GM19025 (cell line): ENCODE measurements at regions not wholly inside any gene's neighbourhood (a gene's known extent, or its start where the extent isn't known, plus 50 kb on each side); places are given as distances from the start of the nearest gene placed in this dataset.
"Not testable (repeated sequence)": the region's sequence is repeated elsewhere in the genome, so short reads cannot be mapped to it uniquely, and the experiment has no call there.

Experiments
- ATAC-seq: cut with Tn5 transposase; IDR thresholded peaks from one replicate; pipeline ENCODE4 v1.9.1; 2021; ENCODE audit warnings: mild to moderate bottlenecking, low read depth, moderate library complexity; ENCODE audit not compliant: unreplicated experiment

GRCh38 chr5:112034421-112034979 is 277.5 kb upstream of the NREP start:
- no peak for ATAC-seq

GRCh38 chr5:112026879-112027278 is 269.9 kb upstream of the NREP start:
- ATAC-seq = not testable (repeated sequence)

- ATAC-seq = peak; percentile 76
These were observed 268.8 kb upstream of the NREP start for GRCh38 chr5:112025757-112026156.

GRCh38 chr5:112024769-112025168 is 267.8 kb upstream of the NREP start:
- ATAC-seq = no peak

GRCh38 chr5:112024221-112024620 is 267.2 kb upstream of the NREP start:
- ATAC-seq = no peak

GRCh38 chr5:112023766-112024165 is 266.8 kb upstream of the NREP start:
- ATAC-seq = no peak

- no peak for ATAC-seq
These were observed 261.9 kb upstream of the NREP start for GRCh38 chr5:112018846-112019245.

- no peak for ATAC-seq
These were observed 260.0 kb upstream of the NREP start for GRCh38 chr5:112016980-112017379.

- no peak for ATAC-seq
These were observed 257.9 kb upstream of the NREP start for GRCh38 chr5:112014783-112015395.

- no peak for ATAC-seq
These were observed 256.7 kb upstream of the NREP start for GRCh38 chr5:112013660-112014059.

GRCh38 chr5:112012104-112012503 is 255.1 kb upstream of the NREP start:
- no peak for ATAC-seq

- ATAC-seq = no peak
These were observed 253.5 kb upstream of the NREP start for GRCh38 chr5:112010475-112010874.

- no peak for ATAC-seq
These were observed 249.7 kb upstream of the NREP start for GRCh38 chr5:112006721-112007120.

- ATAC-seq = no peak
These were observed 248.6 kb upstream of the NREP start for GRCh38 chr5:112005623-112005930.

GRCh38 chr5:112004867-112005622 is 248.1 kb upstream of the NREP start:
- peak; percentile 83 for ATAC-seq

GRCh38 chr5:112002376-112002775 is 245.4 kb upstream of the NREP start:
- ATAC-seq = no peak

GRCh38 chr5:111999286-111999685 is 242.3 kb upstream of the NREP start:
- no peak for ATAC-seq

- ATAC-seq = no peak
These were observed 241.9 kb upstream of the NREP start for GRCh38 chr5:111998871-111999270.

- no peak for ATAC-seq
These were observed 240.7 kb upstream of the NREP start for GRCh38 chr5:111997711-111998110.

- ATAC-seq = no peak
These were observed 240.3 kb upstream of the NREP start for GRCh38 chr5:111997308-111997707.

GRCh38 chr5:111996574-111996973 is 239.6 kb upstream of the NREP start:
- ATAC-seq = no peak

- no peak for ATAC-seq
These were observed 238.7 kb upstream of the NREP start for GRCh38 chr5:111995701-111996100.
